AG09309 (cell line): ENCODE measurements at regions not wholly inside any gene's neighbourhood (a gene's known extent, or its start where the extent isn't known, plus 50 kb on each side); places are given as distances from the start of the nearest gene placed in this dataset.

Experiments used
- DNase-seq: peaks from one replicate; pipeline ENCODE4 v3.0.0-alpha.2; 2010; ENCODE audit warnings: low read depth
- H3K4me3 ChIP-seq: 2 replicates; pipeline ENCODE4 v1.5.1; 2011; ENCODE audit warnings: mild to moderate bottlenecking, low read depth, low read length, moderate library complexity; ENCODE audit not compliant: control insufficient read depth
- TF ChIP-seq, protein P1 (sequence below): IDR thresholded peaks from 2 replicates; pipeline ENCODE4 v1.5.1; 2011; ENCODE audit warnings: mild to moderate bottlenecking, low read depth, low read length, inconsistent platforms; ENCODE audit not compliant: insufficient read depth, control insufficient read depth; ENCODE audit errors: missing control alignments

DNA sequence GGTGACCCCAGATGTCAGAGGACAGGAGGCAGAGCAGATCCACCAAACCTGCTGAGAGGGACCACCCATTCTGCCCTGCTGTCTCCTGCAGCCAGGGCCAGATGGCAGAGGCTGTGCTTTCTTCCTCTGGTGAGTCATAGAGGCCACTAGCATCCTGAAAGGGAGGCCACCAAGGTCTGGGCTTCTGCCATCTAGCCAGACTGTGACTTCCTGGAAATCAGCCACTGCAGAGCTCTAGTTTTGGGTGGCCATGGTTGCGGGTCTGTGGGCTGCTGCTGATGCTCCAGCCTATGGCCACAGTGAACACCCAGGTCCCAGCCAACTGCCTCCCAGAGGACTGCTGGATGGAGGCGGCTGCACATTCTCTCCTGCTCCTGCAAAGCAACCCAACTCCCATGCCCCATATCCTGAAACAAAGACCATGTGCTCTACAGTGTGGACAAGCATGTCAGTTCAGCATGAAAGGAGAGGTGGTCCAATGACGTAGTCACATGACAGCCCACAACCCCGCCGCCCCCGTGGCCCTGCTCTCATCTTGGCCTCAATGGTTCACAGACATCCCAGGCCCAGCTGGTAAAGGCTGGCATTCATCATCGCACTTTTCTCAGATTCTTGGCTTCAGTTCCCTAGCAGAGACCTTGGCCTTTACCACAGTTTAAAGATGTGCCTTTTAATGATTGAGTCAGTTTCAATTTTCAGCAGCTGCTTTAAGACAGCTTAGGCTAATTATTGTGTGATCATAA is 73.9 kb upstream of the CXCL12 start:
- TF ChIP-seq, protein P1, sequence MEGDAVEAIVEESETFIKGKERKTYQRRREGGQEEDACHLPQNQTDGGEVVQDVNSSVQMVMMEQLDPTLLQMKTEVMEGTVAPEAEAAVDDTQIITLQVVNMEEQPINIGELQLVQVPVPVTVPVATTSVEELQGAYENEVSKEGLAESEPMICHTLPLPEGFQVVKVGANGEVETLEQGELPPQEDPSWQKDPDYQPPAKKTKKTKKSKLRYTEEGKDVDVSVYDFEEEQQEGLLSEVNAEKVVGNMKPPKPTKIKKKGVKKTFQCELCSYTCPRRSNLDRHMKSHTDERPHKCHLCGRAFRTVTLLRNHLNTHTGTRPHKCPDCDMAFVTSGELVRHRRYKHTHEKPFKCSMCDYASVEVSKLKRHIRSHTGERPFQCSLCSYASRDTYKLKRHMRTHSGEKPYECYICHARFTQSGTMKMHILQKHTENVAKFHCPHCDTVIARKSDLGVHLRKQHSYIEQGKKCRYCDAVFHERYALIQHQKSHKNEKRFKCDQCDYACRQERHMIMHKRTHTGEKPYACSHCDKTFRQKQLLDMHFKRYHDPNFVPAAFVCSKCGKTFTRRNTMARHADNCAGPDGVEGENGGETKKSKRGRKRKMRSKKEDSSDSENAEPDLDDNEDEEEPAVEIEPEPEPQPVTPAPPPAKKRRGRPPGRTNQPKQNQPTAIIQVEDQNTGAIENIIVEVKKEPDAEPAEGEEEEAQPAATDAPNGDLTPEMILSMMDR = no peak
- no peak overlapping the region for H3K4me3 ChIP-seq
- DNase-seq = no peak

DNA sequence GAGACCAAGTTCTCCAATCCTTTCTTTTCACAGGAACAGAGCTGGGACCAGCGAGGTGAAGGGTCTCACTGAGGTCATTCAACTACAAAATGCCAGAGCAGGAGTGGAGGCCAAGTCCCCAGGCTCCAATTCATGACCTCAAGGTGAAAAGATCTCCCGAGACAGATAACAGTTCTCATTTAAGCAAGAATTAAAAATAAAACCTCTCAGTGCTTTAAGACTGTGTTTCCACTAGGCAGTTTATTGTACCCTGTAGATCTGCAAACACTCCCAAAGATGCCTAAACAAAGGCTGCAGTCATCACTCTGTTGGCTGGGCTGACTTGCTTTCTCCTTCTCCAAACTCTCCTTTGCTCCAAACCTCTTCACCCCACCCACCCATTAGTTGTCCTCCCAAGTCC is 74.8 kb upstream of the CXCL12 start:
- H3K4me3 ChIP-seq = no peak overlapping the region
- DNase-seq = no peak
- TF ChIP-seq, protein P1 = no peak

- no peak overlapping the region for H3K4me3 ChIP-seq
- DNase-seq = no peak
- TF ChIP-seq, protein P1 = no peak
These were observed 75.5 kb upstream of the CXCL12 start for GRCh38 chr10:44460416-44460815.

DNA sequence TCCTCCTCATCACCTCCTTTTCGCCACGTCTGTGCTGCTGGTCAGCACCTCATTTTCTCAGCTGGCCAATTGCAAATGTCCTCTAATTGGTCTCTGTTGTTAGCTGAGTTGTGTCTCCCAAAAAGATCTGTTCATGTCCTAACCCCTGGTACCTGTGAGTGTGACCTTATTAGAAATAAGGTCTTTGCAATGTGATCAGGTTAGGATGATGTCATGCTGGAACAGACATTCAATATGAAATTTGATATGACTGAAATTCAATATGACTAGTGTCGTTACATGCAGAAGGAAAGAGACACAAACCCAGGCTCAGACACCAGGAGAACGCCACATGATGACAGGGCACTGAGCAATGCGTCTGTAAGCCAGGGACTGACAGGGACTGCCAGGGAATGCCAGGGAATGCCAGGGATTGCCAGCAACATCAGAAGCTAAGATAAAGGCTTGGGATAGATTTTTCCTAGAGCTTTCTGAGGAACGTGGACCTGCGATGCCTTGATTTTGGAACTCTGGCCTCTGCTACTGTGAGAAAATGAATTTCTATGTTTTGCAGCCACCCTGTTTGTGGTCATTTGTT is 77.5 kb upstream of the CXCL12 start:
- TF ChIP-seq, protein P1 = no peak
- no peak overlapping the region for H3K4me3 ChIP-seq
- no peak for DNase-seq

DNA sequence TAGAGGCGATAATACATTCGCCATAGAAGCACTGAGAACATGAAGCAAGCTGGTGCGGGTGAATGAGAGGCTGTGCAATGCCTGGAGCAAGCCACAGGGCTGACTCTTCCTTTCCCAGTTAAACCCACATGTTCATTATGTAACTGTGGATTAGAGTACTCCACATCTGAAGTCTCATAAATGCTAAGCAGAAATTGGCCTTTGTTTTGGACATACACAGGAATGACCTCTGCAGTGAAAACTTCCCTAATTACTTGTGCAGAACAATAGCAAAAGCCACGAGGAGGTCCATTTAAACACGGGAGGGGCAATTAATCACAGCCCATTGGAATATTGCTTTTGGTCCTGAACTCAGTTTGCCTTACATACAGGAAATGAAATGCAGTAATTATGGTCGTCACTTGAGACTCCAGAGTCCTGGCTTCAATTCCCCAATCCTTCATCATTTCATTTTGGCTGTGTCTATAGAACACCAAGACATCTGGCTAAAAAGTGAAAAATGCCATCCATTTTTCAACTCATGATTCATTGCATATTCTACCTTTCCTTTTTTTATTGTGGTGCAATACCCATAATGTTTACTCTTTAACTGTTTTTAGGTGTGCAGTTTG is 78.7 kb upstream of the CXCL12 start:
- TF ChIP-seq, protein P1 = peak; percentile 16
- no peak overlapping the region for H3K4me3 ChIP-seq
- peak; percentile 80 for DNase-seq

DNA sequence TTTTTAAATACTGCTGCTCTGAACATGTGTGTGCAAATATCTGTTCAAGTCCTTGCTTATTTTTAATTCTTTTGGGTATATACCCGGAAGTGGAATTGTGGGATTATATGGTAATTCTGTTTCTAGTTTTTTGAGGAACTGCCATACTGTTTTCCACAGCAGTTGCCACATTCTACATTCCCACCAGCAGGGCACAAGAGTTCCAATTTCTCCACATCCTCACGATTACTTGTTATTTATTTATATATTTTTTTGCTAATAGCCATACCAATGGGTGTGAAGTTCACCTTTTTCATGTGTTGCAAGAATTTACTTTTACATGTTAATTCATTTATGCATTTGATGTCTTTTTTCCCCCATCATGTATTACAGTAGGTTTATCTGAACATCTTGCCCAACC is 79.6 kb upstream of the CXCL12 start:
- no peak overlapping the region for H3K4me3 ChIP-seq
- TF ChIP-seq, protein P1 = peak; percentile 14
- no peak for DNase-seq
